ENCODE measurements at regions not wholly inside any gene's neighbourhood (a gene's known extent, or its start where the extent isn't known, plus 50 kb on each side); places are given as distances from the start of the nearest gene placed in this dataset.

DNA sequence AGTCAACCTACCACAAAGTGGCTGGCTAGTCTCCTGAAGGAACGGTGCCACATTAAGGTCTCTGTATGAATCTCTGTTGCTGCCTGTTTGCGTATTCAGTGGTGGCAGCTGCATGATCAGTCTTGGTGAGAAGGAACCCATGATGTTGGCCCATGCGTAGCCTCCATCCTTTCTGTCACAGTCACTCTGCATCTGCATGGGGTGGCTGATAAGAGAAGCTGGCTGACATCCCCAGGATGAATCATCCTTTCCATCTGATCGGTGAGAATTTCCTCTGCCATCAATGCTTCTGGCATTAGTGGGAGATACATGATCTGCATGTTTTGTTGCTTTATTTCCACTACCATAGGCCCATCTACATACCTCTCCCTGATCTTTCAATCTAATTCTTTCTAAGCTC, 199.0 kb upstream of the NECTIN1 start:
- H3K4me1 ChIP-seq (ENCODE audit: insufficient read depth, low read length): no peaks in the 10 kb centered on the region; the same call in 1 of the 2 replicates
- Mint-ChIP-seq H3K9me3 (no peaks in the 10 kb centered on the region), H3K36me3 (ENCODE audit: insufficient read depth in 1 of 3, low read depth in 3 of 3) (no peaks in the 10 kb centered on the region), H3K4me3 (no peak overlapping the region), H3K27ac (no peak overlapping the region), H3K4me1 (peaks cover 2 to 9% of the 10 kb centered on the region in 2 experiments), H3K27me3 (ENCODE audit: low read depth) (peaks cover 53% of the 10 kb centered on the region)
- no peak for DNase-seq
- H2BK120ac ChIP-seq (ENCODE audit: low read depth, low read length, poor library complexity, severe bottlenecking): no peak overlapping the region
- no peak overlapping the region for H3K9ac ChIP-seq (ENCODE audit: extremely low read depth, insufficient read length, low read length)
- no peaks in the 10 kb centered on the region for H3K9me3 ChIP-seq (ENCODE audit: control insufficient read depth, low read depth, low read length)
- H2BK20ac ChIP-seq (ENCODE audit: low read depth, low read length, poor library complexity, severe bottlenecking): no peak overlapping the region
- no peak overlapping the region for H2AFZ ChIP-seq (ENCODE audit: low read length)
- TF ChIP-seq, protein P1, sequence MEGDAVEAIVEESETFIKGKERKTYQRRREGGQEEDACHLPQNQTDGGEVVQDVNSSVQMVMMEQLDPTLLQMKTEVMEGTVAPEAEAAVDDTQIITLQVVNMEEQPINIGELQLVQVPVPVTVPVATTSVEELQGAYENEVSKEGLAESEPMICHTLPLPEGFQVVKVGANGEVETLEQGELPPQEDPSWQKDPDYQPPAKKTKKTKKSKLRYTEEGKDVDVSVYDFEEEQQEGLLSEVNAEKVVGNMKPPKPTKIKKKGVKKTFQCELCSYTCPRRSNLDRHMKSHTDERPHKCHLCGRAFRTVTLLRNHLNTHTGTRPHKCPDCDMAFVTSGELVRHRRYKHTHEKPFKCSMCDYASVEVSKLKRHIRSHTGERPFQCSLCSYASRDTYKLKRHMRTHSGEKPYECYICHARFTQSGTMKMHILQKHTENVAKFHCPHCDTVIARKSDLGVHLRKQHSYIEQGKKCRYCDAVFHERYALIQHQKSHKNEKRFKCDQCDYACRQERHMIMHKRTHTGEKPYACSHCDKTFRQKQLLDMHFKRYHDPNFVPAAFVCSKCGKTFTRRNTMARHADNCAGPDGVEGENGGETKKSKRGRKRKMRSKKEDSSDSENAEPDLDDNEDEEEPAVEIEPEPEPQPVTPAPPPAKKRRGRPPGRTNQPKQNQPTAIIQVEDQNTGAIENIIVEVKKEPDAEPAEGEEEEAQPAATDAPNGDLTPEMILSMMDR (conservative IDR thresholded peaks at IDR 0.05): no peak
- no peaks in the 10 kb centered on the region for H3K79me2 ChIP-seq (ENCODE audit: insufficient read depth, low read length)
- H3K56ac ChIP-seq (ENCODE audit: insufficient read length, low read depth, low read length): no peak overlapping the region
- no peak overlapping the region for H4K5ac ChIP-seq (ENCODE audit: insufficient read length, low read depth, low read length)
- H2AK5ac ChIP-seq (ENCODE audit: insufficient read length, low read length): no peak overlapping the region
- no CpG with 5 or more reads among the region's 4 CpGs for WGBS (ENCODE audit: extremely low coverage, insufficient read length, low lambda C conversion rate)
- no peaks in the 10 kb centered on the region for H3K23me2 ChIP-seq (ENCODE audit: insufficient read length, low read depth, low read length, poor library complexity, severe bottlenecking)
- H2BK12ac ChIP-seq (ENCODE audit: insufficient read length, low read depth, low read length): no peak overlapping the region
- H4K8ac ChIP-seq (replicated peaks; ENCODE audit: insufficient read length, low read depth, low read length): no peak overlapping the region
- no peak overlapping the region for H4K91ac ChIP-seq (ENCODE audit: insufficient read length, low read depth, low read length)
- no peak overlapping the region for H3K18ac ChIP-seq (ENCODE audit: insufficient read length, low read depth, low read length)
- H3K23ac ChIP-seq (ENCODE audit: insufficient read length, low read depth, low read length): no peak overlapping the region
- H3T11ph ChIP-seq (ENCODE audit: low read length): no peak overlapping the region
- H3K4me2 ChIP-seq (ENCODE audit: insufficient read depth, insufficient read length, low read length): no peak overlapping the region
- no peak overlapping the region for H2BK5ac ChIP-seq (ENCODE audit: insufficient read length, low read length)
- no peak overlapping the region for H2BK15ac ChIP-seq (ENCODE audit: low read depth, low read length)
- H3K27me3 ChIP-seq (ENCODE audit: insufficient read depth, low read length): no peaks in the 10 kb centered on the region
- no peaks in the 10 kb centered on the region for H3K79me1 ChIP-seq (ENCODE audit: insufficient read depth, low read depth, low read length, poor library complexity, severe bottlenecking)
- H3K27ac ChIP-seq (ENCODE audit: insufficient read length, low read depth, low read length): no peak overlapping the region
- no peaks in the 10 kb centered on the region for H4K20me1 ChIP-seq (ENCODE audit: control insufficient read depth, insufficient read depth, insufficient read length)
- H3K14ac ChIP-seq (ENCODE audit: insufficient read depth, low read length): no peak overlapping the region
- H3K4ac ChIP-seq (ENCODE audit: low read depth, low read length): no peak overlapping the region
